ENCODE measurements at regions not wholly inside any gene's neighbourhood (a gene's known extent, or its start where the extent isn't known, plus 50 kb on each side); places are given as distances from the start of the nearest gene placed in this dataset.
"Not testable (repeated sequence)": the region's sequence is repeated elsewhere in the genome, so short reads cannot be mapped to it uniquely, and the experiment has no call there.

DNA sequence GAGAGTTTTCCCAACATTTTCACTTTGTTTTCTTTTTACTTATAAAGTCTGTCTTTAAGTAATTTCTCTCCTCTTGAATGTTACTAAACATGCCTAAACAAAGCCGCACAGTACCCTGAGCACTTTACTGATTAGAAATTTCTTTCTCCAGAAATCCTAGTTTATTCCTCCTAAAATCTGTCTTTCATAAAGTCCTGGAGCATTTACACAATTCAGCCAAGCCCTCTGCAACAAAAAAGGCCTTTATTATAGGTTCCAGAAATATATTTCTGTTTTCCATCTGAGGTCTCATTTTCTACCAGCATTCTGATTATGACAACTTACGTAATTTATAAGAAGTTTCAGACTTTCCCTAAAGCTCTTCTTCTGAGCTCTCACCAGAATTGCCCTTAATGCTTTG lies 549.5 kb upstream of the OLFM3 start:
- no peak for DNase-seq
- WGBS (ENCODE audit: insufficient coverage, low lambda C conversion rate), result 89% methylated on average over 1 of the region's 2 CpGs
- no peaks in the 10 kb centered on the region for H3K36me3 ChIP-seq (ENCODE audit: control insufficient read depth, insufficient read depth, low read length)
- no peaks in the 10 kb centered on the region for H3K27me3 ChIP-seq (ENCODE audit: control insufficient read depth, insufficient read depth, low read length)
- H3K4me1 ChIP-seq (ENCODE audit: control insufficient read depth, insufficient read depth, low read length), result no peaks in the 10 kb centered on the region
- no peak overlapping the region for H3K27ac ChIP-seq (ENCODE audit: low read length)
- no peaks in the 10 kb centered on the region for H3K9me3 ChIP-seq (ENCODE audit: control insufficient read depth, low read depth, low read length)
- H3K4me3 ChIP-seq (ENCODE audit: low read length), result no peak overlapping the region

DNA sequence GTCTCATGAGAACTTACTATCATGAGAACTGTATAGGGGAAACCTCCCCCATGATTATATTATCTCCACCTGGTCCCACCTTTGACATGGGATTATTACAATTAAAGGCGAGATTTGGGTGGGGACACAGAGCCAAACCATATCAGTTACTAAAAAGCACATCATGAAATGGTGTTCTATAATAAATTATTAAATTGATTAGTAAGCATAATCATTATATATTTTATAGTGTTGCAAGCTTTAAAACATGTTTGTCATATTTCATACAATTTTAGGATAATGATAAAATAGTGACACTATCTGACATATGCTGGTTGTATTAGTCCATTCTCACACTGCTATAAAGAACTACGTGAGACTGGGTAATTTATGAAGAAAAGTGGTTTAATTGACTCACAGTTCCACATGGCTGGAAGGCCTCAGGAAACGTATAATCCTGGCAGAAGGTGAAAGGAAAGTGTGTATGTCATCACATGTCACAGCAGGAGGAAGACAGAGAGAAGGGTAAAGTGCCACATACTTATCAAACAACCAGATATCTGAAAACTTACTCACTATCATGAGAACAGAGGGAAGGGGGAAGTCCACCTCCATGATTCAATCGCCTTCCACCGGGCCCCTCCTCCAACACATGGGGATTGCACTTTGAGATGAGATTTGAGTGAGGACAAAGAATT lies 539.2 kb upstream of the OLFM3 start:
- no peak overlapping the region for H3K4me3 ChIP-seq (ENCODE audit: low read length)
- no CpG with 5 or more reads among the region's 5 CpGs for WGBS (ENCODE audit: insufficient coverage, low lambda C conversion rate)
- no peaks in the 10 kb centered on the region for H3K4me1 ChIP-seq (ENCODE audit: control insufficient read depth, insufficient read depth, low read length)
- no peak for DNase-seq
- H3K27ac ChIP-seq (ENCODE audit: low read length), result no peak overlapping the region
- no peaks in the 10 kb centered on the region for H3K36me3 ChIP-seq (ENCODE audit: control insufficient read depth, insufficient read depth, low read length)
- no peaks in the 10 kb centered on the region for H3K9me3 ChIP-seq (ENCODE audit: control insufficient read depth, low read depth, low read length)
- H3K27me3 ChIP-seq (ENCODE audit: control insufficient read depth, insufficient read depth, low read length), result no peaks in the 10 kb centered on the region

DNA sequence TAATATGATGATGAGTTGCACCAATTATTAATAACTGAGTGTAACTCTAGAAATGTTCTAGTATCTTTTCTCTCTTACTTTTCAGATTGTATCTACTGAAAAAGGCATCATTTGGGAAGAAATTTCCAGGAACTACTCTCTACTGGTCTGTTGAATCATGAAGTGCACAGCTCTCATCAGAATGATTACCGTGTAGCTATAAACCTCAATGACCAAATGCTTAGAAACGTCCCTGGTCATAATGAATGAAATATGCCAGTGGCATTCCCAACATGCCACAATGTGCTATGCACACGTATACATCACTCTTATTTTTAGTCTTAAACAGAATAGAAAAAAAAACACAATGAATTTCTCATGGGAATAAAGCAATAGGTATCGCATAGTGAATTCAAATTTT lies 534.3 kb upstream of the OLFM3 start:
- H3K27me3 ChIP-seq (ENCODE audit: control insufficient read depth, insufficient read depth, low read length), result no peaks in the 10 kb centered on the region
- no peaks in the 10 kb centered on the region for H3K4me1 ChIP-seq (ENCODE audit: control insufficient read depth, insufficient read depth, low read length)
- no peaks in the 10 kb centered on the region for H3K36me3 ChIP-seq (ENCODE audit: control insufficient read depth, insufficient read depth, low read length)
- no peaks in the 10 kb centered on the region for H3K9me3 ChIP-seq (ENCODE audit: control insufficient read depth, low read depth, low read length)
- no peak for DNase-seq
- no peak overlapping the region for H3K27ac ChIP-seq (ENCODE audit: low read length)
- no peak overlapping the region for H3K4me3 ChIP-seq (ENCODE audit: low read length)
- no CpG with 5 or more reads among the region's 4 CpGs for WGBS (ENCODE audit: insufficient coverage, low lambda C conversion rate)

DNA sequence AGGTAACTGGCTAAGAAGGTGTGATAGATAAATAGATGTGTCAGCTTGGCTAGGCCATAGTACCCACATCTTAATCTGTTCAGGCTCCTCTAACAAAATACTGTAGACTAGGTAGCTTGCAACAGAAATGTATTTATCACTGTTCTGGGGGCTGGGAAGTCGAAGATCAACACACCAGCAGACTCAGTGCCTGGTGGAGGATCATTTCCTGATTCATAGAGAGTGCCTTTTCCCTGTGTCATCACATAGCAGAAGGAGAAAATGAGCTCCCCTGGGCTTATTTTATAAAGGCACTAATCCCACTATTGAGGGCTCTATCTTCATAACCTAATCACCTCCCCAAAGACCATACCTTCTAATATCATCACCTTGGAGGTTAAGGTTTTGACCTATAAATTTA lies 532.7 kb upstream of the OLFM3 start:
- no peak overlapping the region for H3K27ac ChIP-seq (ENCODE audit: low read length)
- no peaks in the 10 kb centered on the region for H3K4me1 ChIP-seq (ENCODE audit: control insufficient read depth, insufficient read depth, low read length)
- H3K4me3 ChIP-seq (ENCODE audit: low read length), result no peak overlapping the region
- H3K36me3 ChIP-seq (ENCODE audit: control insufficient read depth, insufficient read depth, low read length), result no peaks in the 10 kb centered on the region
- no CpG with 5 or more reads among the region's 1 CpG for WGBS (ENCODE audit: insufficient coverage, low lambda C conversion rate)
- DNase-seq, result no peak
- no peaks in the 10 kb centered on the region for H3K9me3 ChIP-seq (ENCODE audit: control insufficient read depth, low read depth, low read length)
- H3K27me3 ChIP-seq (ENCODE audit: control insufficient read depth, insufficient read depth, low read length), result no peaks in the 10 kb centered on the region

DNA sequence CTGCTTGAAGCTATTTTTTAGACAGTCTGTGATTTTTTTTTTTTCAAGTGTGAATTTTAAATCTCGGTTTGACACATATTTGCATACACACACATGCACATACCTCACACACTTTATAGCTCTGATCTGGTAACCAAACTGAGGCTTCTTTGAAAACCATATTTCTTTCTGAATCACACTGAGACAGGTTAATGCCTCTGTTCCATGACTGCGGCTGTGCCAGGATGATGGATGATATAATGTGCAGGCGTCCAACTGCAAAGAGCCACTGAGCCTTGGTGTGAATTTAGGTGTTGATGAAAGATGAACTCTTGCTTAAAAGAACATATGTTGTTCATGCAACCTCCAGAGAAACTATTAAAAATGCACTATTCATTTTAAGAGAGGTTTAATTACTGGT lies 504.0 kb upstream of the OLFM3 start:
- Histone ChIP-seq H3K36me3 (ENCODE audit: control insufficient read depth, insufficient read depth, low read length) (no peaks in the 10 kb centered on the region), H3K27me3 (ENCODE audit: control insufficient read depth, insufficient read depth, low read length) (no peaks in the 10 kb centered on the region), H3K27ac (ENCODE audit: low read length) (no peak overlapping the region), H3K4me3 (ENCODE audit: low read length) (no peak overlapping the region), H3K4me1 (ENCODE audit: control insufficient read depth, insufficient read depth, low read length) (no peaks in the 10 kb centered on the region), H3K9me3 (ENCODE audit: control insufficient read depth, low read depth, low read length) (no peaks in the 10 kb centered on the region)
- no peak for DNase-seq
- whole genome bisulfite sequencing (ENCODE audit: insufficient coverage, low lambda C conversion rate), result no CpG with 5 or more reads among the region's 3 CpGs

DNA sequence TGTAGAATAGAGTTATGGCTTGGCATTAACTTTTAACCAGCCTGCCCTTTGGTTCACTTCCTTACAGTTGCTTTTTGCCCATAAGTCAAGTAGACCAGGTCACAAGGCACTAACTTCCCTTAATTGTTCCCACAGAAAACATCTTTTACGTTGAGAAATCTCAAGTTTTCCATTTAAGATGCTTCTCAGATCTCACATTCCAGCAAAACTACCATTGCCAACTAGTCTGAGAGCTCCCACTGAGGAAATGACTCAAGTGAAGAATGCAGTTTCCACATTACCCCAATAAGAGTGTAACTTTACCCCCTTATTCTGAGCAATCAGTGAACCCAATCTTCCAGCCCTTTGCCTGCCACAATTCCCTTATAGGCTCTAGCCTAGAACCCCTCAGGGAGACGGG lies 502.2 kb upstream of the OLFM3 start:
- no peak overlapping the region for H3K27ac ChIP-seq (ENCODE audit: low read length)
- DNase-seq, result no peak
- H3K36me3 ChIP-seq (ENCODE audit: control insufficient read depth, insufficient read depth, low read length), result no peaks in the 10 kb centered on the region
- no peak overlapping the region for H3K4me3 ChIP-seq (ENCODE audit: low read length)
- H3K4me1 ChIP-seq (ENCODE audit: control insufficient read depth, insufficient read depth, low read length), result no peaks in the 10 kb centered on the region
- no CpG with 5 or more reads among the region's 2 CpGs for WGBS (ENCODE audit: insufficient coverage, low lambda C conversion rate)
- no peaks in the 10 kb centered on the region for H3K27me3 ChIP-seq (ENCODE audit: control insufficient read depth, insufficient read depth, low read length)
- no peaks in the 10 kb centered on the region for H3K9me3 ChIP-seq (ENCODE audit: control insufficient read depth, low read depth, low read length)

DNA sequence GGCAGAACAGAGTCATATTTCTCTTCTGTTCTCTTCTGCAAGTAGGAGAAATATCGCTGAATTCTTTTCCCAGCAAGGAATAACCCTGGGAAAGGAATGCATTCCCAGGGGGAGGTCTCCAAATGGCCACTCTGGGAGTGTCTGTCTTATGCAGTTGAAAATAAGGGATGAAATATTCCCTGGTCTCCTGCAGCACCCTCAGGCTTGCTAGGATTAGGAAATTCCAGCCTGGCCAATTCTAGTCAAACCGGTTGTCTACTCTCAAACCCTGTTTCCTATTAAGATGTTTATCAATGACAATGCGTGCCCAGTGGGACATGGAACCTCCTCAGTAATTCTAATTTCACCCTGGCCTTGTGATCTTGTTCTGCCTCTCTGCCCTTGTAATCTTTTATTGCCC lies 501.1 kb upstream of the OLFM3 start:
- not testable (repeated sequence) for H3K4me1 ChIP-seq (ENCODE audit: control insufficient read depth, insufficient read depth, low read length); H3K27ac ChIP-seq (ENCODE audit: low read length); H3K27me3 ChIP-seq (ENCODE audit: control insufficient read depth, insufficient read depth, low read length); DNase-seq; H3K9me3 ChIP-seq (ENCODE audit: control insufficient read depth, low read depth, low read length); H3K36me3 ChIP-seq (ENCODE audit: control insufficient read depth, insufficient read depth, low read length); H3K4me3 ChIP-seq (ENCODE audit: low read length)
- WGBS (ENCODE audit: insufficient coverage, low lambda C conversion rate), result no CpG with 5 or more reads among the region's 3 CpGs

DNA sequence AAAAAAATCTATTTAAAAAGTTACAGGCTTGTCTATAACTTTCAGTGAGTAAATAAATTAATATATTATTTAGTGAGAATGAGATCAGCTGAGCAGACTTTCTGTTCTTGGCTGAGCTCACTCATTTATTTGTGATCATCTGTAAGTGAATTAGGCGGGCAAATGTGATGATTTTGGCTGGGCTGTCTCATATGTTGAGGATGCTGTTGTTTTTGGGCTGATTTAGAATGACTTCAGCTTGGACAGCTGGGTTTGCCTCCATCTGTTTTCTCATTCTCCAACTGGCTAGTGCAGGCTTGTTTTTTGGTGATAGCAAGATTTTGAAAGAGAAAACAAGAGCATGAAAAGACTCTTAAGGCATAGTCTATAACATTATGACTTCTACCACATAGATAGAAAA lies 475.8 kb upstream of the OLFM3 start:
- no peaks in the 10 kb centered on the region for H3K27me3 ChIP-seq (ENCODE audit: control insufficient read depth, insufficient read depth, low read length)
- no peaks in the 10 kb centered on the region for H3K36me3 ChIP-seq (ENCODE audit: control insufficient read depth, insufficient read depth, low read length)
- H3K4me1 ChIP-seq (ENCODE audit: control insufficient read depth, insufficient read depth, low read length), result no peaks in the 10 kb centered on the region
- no peak overlapping the region for H3K27ac ChIP-seq (ENCODE audit: low read length)
- DNase-seq, result no peak
- no CpG with 5 or more reads among the region's 1 CpG for WGBS (ENCODE audit: insufficient coverage, low lambda C conversion rate)
- H3K9me3 ChIP-seq (ENCODE audit: control insufficient read depth, low read depth, low read length), result no peaks in the 10 kb centered on the region
- H3K4me3 ChIP-seq (ENCODE audit: low read length), result no peak overlapping the region

DNA sequence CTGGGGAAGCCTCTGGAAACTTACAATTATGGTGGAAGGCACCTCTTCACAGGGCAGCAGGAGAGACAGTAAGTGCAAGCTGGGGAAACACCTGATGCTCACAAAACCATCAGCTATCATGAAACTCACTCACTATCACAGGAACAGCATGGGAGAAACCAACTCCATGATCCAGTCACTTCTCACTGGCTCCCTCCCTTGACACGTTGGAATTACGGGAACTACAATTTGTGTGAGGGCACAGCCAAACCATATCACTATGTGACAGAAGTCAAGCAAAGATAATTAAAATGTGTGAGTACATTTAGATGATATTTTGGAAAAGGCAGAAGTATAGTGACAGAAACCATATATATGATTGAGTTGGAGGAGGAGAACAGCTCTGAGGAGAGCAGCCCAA lies 474.0 kb upstream of the OLFM3 start:
- WGBS (ENCODE audit: insufficient coverage, low lambda C conversion rate), result no CpG with 5 or more reads among the region's 2 CpGs
- Histone ChIP-seq H3K9me3 (ENCODE audit: control insufficient read depth, low read depth, low read length) (no peaks in the 10 kb centered on the region), H3K36me3 (ENCODE audit: control insufficient read depth, insufficient read depth, low read length) (no peaks in the 10 kb centered on the region), H3K4me1 (ENCODE audit: control insufficient read depth, insufficient read depth, low read length) (no peaks in the 10 kb centered on the region), H3K27ac (ENCODE audit: low read length) (no peak overlapping the region), H3K4me3 (ENCODE audit: low read length) (no peak overlapping the region), H3K27me3 (ENCODE audit: control insufficient read depth, insufficient read depth, low read length) (no peaks in the 10 kb centered on the region)
- no peak for DNase-seq

DNA sequence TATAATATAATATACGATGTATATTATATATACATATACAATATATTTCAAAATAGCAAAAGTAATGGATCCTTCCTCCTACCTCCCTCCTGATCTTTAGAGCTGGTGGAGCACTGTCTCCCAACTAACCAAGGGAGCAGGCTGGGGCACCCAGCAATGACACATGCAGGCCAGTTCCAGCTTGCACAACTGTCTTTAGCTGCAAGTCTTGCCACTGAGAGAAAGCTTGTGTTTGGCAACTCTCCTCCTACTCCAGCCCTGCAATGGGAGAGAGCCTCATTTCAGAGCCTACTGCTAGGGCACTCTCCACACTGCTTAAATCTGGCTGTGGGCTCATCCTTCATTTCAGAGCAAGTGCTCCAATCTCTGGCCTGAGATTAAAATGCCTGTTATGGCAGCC lies 469.8 kb upstream of the OLFM3 start:
- no CpG with 5 or more reads among the region's 1 CpG for WGBS (ENCODE audit: insufficient coverage, low lambda C conversion rate)

DNA sequence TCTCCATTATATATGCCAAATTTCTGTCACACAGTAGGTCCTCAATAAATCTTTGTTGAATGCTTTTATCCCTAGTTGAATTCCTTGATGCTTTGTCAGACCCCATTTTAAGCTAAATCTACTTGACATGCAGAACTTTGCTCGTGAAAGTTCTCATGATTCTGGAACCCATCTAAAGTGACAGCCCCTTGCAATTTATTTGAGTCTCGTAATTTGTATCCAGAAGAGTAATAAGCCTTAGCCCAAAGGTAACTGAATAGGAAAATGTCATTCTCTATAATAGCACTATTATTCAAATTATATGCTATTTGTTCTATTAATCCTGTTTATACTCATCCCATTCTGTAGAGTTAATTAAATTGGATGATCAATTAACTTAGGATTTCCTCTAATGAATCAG lies 466.6 kb upstream of the OLFM3 start:
- Histone ChIP-seq H3K4me1 (ENCODE audit: control insufficient read depth, insufficient read depth, low read length) (no peaks in the 10 kb centered on the region), H3K4me3 (ENCODE audit: low read length) (no peak overlapping the region), H3K27me3 (ENCODE audit: control insufficient read depth, insufficient read depth, low read length) (no peaks in the 10 kb centered on the region), H3K9me3 (ENCODE audit: control insufficient read depth, low read depth, low read length) (no peaks in the 10 kb centered on the region), H3K27ac (ENCODE audit: low read length) (no peak overlapping the region), H3K36me3 (ENCODE audit: control insufficient read depth, insufficient read depth, low read length) (no peaks in the 10 kb centered on the region)
- no CpG with 5 or more reads among the region's 2 CpGs for WGBS (ENCODE audit: insufficient coverage, low lambda C conversion rate)
- no peak for DNase-seq

More for the DNA sequence above, 469.8 kb upstream of the OLFM3 start:
- no peak overlapping the region for H3K4me3 ChIP-seq (ENCODE audit: low read length)
- no peaks in the 10 kb centered on the region for H3K36me3 ChIP-seq (ENCODE audit: control insufficient read depth, insufficient read depth, low read length)
- H3K4me1 ChIP-seq (ENCODE audit: control insufficient read depth, insufficient read depth, low read length), result no peaks in the 10 kb centered on the region
- H3K9me3 ChIP-seq (ENCODE audit: control insufficient read depth, low read depth, low read length), result no peaks in the 10 kb centered on the region
- no peaks in the 10 kb centered on the region for H3K27me3 ChIP-seq (ENCODE audit: control insufficient read depth, insufficient read depth, low read length)
- no peak for DNase-seq
- H3K27ac ChIP-seq (ENCODE audit: low read length), result no peak overlapping the region

Data from large intestine (tissue), 3 donors.